ENCODE measurements at regions not wholly inside any gene's neighbourhood (a gene's known extent, or its start where the extent isn't known, plus 50 kb on each side); places are given as distances from the start of the nearest gene placed in this dataset.

- no peak for TF ChIP-seq CTCF (IDR thresholded peaks at IDR 0.05)
- no peak for TF ChIP-seq POLR2A (IDR thresholded peaks at IDR 0.05)
These were observed 1242.2 kb upstream of the TMEM132C start for GRCh38 chr12:127024791-127025190.

All from adrenal gland (tissue), 5 donors.